GM12878 (cell line): ENCODE measurements at regions not wholly inside any gene's neighbourhood (a gene's known extent, or its start where the extent isn't known, plus 50 kb on each side); places are given as distances from the start of the nearest gene placed in this dataset.

Experiments
- ATAC-seq: fragments of 200-7000 bp; cut with Tn5 transposase; 3 replicates; pipeline ENCODE4 v1.9.1; 2020; ENCODE audit warnings: mild to moderate bottlenecking, moderate library complexity
- BruUV-seq: library from RNA; stranded (reverse); fragments of 400-500 nt; replicated peaks from 2 replicates; lab custom pipeline; 2021; lab: Mats Ljungman, UMichigan
- CTCF ChIA-PET: fragments of 300-600 bp; sonication (Branson Sonifier 250); formaldehyde crosslinking; extraction: SDS; loops from one replicate; lab custom pipeline; 2021; ENCODE audit warnings: inconsistent platforms; lab: Yijun Ruan, JAX
- POLR2A ChIA-PET: fragments of 350-600 bp; formaldehyde crosslinking; extraction: SDS; loops from one replicate; lab custom pipeline; 2021; ENCODE audit warnings: inconsistent platforms; lab: Charles Lee
- RAD21 ChIA-PET: fragments of 300-600 bp; sonication (Branson Sonifier 250); formaldehyde crosslinking; loops from one replicate; lab custom pipeline; 2023; ENCODE audit warnings: antibody characterized with exemption; ENCODE audit not compliant: unreplicated experiment; lab: Charles Lee
- SMC1A ChIA-PET: fragments of 300-600 bp; sonication (Branson Sonifier 250); formaldehyde crosslinking; loops from one replicate; lab custom pipeline; 2023; ENCODE audit not compliant: unreplicated experiment, uncharacterized antibody; lab: Charles Lee
- DNase-seq: peaks from one replicate; pipeline ENCODE4 v3.0.0-alpha.2; 2011; ENCODE audit warnings: low read depth, low spot score
- FAIRE-seq: peaks from 3 replicates; lab custom pipeline; 2011; peaks lifted over from hg19 to GRCh38; lab: Jason Lieb, UNC
- H2AFZ ChIP-seq: 2 replicates; pipeline ENCODE4 v1.6.0; 2011; ENCODE audit warnings: low read depth, low read length, control low read depth; ENCODE audit not compliant: control insufficient read depth
- H3K27ac ChIP-seq: 2 replicates; pipeline ENCODE4 v1.5.1; 2011; ENCODE audit warnings: control low read depth; ENCODE audit not compliant: control insufficient read depth, insufficient read depth
- H3K27me3 ChIP-seq, 2 experiments: replicated peaks in 1 of 2; 2 replicates each; pipeline versions ENCODE4 v1.6.0 to v1.6.1; 2011; ENCODE audit warnings: low read length in 1 of 2; ENCODE audit not compliant: control insufficient read depth in 2 of 2, insufficient read depth in 2 of 2
- H3K36me3 ChIP-seq, 2 experiments: 2 replicates each; pipeline ENCODE4 v1.5.1; 2011; ENCODE audit warnings: low read length in 1 of 2; ENCODE audit not compliant: control insufficient read depth in 2 of 2, insufficient read depth in 2 of 2
- H3K4me1 ChIP-seq: 2 replicates; pipeline ENCODE4 v1.6.1; 2011; ENCODE audit warnings: mild to moderate bottlenecking, low read length, moderate library complexity, mixed read lengths; ENCODE audit not compliant: control insufficient read depth, insufficient read depth
- H3K4me2 ChIP-seq: 2 replicates; pipeline ENCODE4 v1.6.0; 2011; ENCODE audit warnings: control low read depth; ENCODE audit not compliant: control insufficient read depth, insufficient read depth
- H3K4me3 ChIP-seq: fragments of 200-600 bp; sonication (generic); 2 replicates; pipeline ENCODE4 v1.5.1; 2016
- H3K79me2 ChIP-seq: 2 replicates; pipeline ENCODE4 v1.6.0; 2011; ENCODE audit warnings: low read length; ENCODE audit not compliant: control insufficient read depth, insufficient read depth
- H3K9ac ChIP-seq: 2 replicates; pipeline ENCODE4 v1.8.0; 2011; ENCODE audit warnings: low read length, control low read depth, mixed read lengths; ENCODE audit not compliant: control insufficient read depth, insufficient read depth
- H3K9me3 ChIP-seq: replicated peaks from 3 replicates; pipeline ENCODE4 v1.5.1; 2011; ENCODE audit warnings: mild to moderate bottlenecking, low read length; ENCODE audit not compliant: control insufficient read depth, insufficient read depth
- H4K20me1 ChIP-seq: 2 replicates; pipeline ENCODE4 v1.6.0; 2011; ENCODE audit not compliant: control insufficient read depth, insufficient read depth
- CBFB ChIP-seq: IDR thresholded peaks from 2 replicates; pipeline ENCODE4 v1.6.1; 2016; ENCODE audit warnings: antibody characterized with exemption, low read depth
- ETV6 ChIP-seq, 2 experiments: fragments of 450-650 bp in 1 of 2; IDR thresholded peaks in 1 of 2; conservative IDR thresholded peaks in 1 of 2; 2 replicates each; pipeline ENCODE4 v1.6.1; 2014; ENCODE audit warnings: antibody characterized with exemption in 1 of 2, borderline replicate concordance in 1 of 2, low read depth in 1 of 2, mild to moderate bottlenecking in 1 of 2, moderate library complexity in 1 of 2
- PML ChIP-seq: IDR thresholded peaks from 2 replicates; pipeline ENCODE4 v1.6.1; 2012; ENCODE audit warnings: low read length, inconsistent platforms
- POLR2AphosphoS5 ChIP-seq: IDR thresholded peaks from 2 replicates; pipeline ENCODE4 v1.6.1; 2011; ENCODE audit warnings: mild to moderate bottlenecking, low read length, inconsistent platforms
- RAD51 ChIP-seq: fragments of 450-650 bp; IDR thresholded peaks from 2 replicates; pipeline ENCODE4 v1.6.1; 2016; ENCODE audit warnings: moderate library complexity, mild to moderate bottlenecking, inconsistent platforms
- SRF ChIP-seq, 2 experiments: IDR thresholded peaks; 2 replicates each; pipeline ENCODE4 v1.6.1; 2011; ENCODE audit warnings: low read depth in 2 of 2, low read length in 2 of 2, mild to moderate bottlenecking in 1 of 2, moderate library complexity in 1 of 2
- STAT1 ChIP-seq: fragments of 450-650 bp; conservative IDR thresholded peaks from 2 replicates; pipeline ENCODE4 v1.6.1; 2014; ENCODE audit warnings: antibody characterized with exemption, mild to moderate bottlenecking
- SUPT20H ChIP-seq: IDR thresholded peaks from 2 replicates; pipeline ENCODE4 v1.6.1; 2011; ENCODE audit warnings: low read depth, mild to moderate bottlenecking, low read length, moderate library complexity, borderline replicate concordance; ENCODE audit not compliant: control insufficient read depth
- TCF7 ChIP-seq: IDR thresholded peaks from 2 replicates; pipeline ENCODE4 v1.6.1; 2014; ENCODE audit warnings: antibody characterized with exemption, borderline replicate concordance
- WRNIP1 ChIP-seq: IDR thresholded peaks from 2 replicates; pipeline ENCODE4 v1.6.1; 2011; ENCODE audit warnings: low read depth, low read length, improper control_type of control experiment, borderline replicate concordance
- ZNF217 ChIP-seq: fragments of 450-650 bp; IDR thresholded peaks from 2 replicates; pipeline ENCODE4 v1.6.1; 2017; ENCODE audit warnings: antibody characterized with exemption, mild to moderate bottlenecking
- ZSCAN29 ChIP-seq: fragments of 450-650 bp; IDR thresholded peaks from 2 replicates; pipeline ENCODE4 v1.6.1; 2017; ENCODE audit warnings: mild to moderate bottlenecking, moderate library complexity
- WGBS: methylation state at CpG from one replicate; pipeline ENCODE4 v1.1.6; 2016; ENCODE audit warnings: low lambda C conversion rate; ENCODE audit not compliant: insufficient replicate concordance, insufficient coverage; ENCODE audit errors: missing lambda C conversion rate; 5-methylcytosine and 5-hydroxymethylcytosine counted together
- in situ Hi-C: fragments of 300-500 bp; cut with MboI; formaldehyde crosslinking; loops from 9 replicates; pipeline ENCODE4 v1.14.3; 2018; ENCODE audit warnings: mixed read lengths
- intact Hi-C: fragments of 100-400 bp; cut with micrococcal nuclease; formaldehyde crosslinking; loops from one replicate; pipeline ENCODE4 v1.14.2; 2022; ENCODE audit not compliant: unreplicated experiment
- TF ChIP-seq, protein P1 (sequence below): IDR thresholded peaks from 2 replicates; pipeline ENCODE4 v1.6.1; 2012; ENCODE audit warnings: improper control_type of control experiment, low read depth, low read length; ENCODE audit not compliant: insufficient replicate concordance
- TF ChIP-seq, protein P2 (sequence below): IDR thresholded peaks from 2 replicates; pipeline ENCODE4 v1.6.1; 2012; ENCODE audit warnings: mild to moderate bottlenecking, low read depth, low read length
- TF ChIP-seq, protein P3 (sequence below): IDR thresholded peaks from 2 replicates; pipeline ENCODE4 v1.6.1; 2011; ENCODE audit warnings: borderline replicate concordance, low read depth, mild to moderate bottlenecking, moderate library complexity, mixed read lengths, low read length; ENCODE audit not compliant: insufficient read depth; ENCODE audit errors: extremely low read length

DNA sequence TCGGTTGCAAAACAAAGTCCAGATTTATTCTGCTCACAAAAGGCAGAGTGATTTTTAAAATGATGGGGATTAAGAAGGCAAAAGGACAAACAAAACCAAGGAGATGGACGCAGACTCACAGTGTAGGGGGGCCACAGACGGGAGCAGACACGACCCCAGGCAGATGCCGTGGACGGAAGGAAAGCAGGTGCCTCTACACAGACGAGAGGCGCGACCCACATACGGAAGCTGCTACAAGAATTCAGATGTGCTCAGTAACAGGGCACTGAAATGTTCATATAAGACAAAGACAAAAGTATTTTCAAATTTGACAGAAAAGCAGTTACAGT lies 148.9 kb downstream of the BRD1 start:
- ChIA-PET POLR2A (no interaction called here), SMC1A (no interaction called here), RAD21 (no interaction called here), CTCF (no interaction called here)
- no peak overlapping the region for H2AFZ ChIP-seq
- in situ Hi-C loops: no loop called here
- H3K27ac ChIP-seq: no peak overlapping the region
- BruUV-seq: no TSS peak
- H3K4me1 ChIP-seq: no peaks in the 10 kb centered on the region
- WGBS: 69% methylated on average over 10 of the region's 10 CpGs
- no peak for ATAC-seq
- intact Hi-C loops: no loop called here
- H3K4me3 ChIP-seq: no peak overlapping the region
- FAIRE-seq: no peak
- DNase-seq: no peak
- H3K9me3 ChIP-seq: no peaks in the 10 kb centered on the region
- H3K79me2 ChIP-seq: no peaks in the 10 kb centered on the region
- TF ChIP-seq PML (no peak), POLR2AphosphoS5 (no peak), SUPT20H (no peak), CBFB (no peak), ZNF217 (no peak), ETV6 (conservative IDR thresholded peaks at IDR 0.05 in 1 of 2, IDR thresholded peaks at IDR 0.05 in 1 of 2; ENCODE audit: borderline replicate concordance in 1 of 2, low read depth in 1 of 2) (no peak), RAD51 (no peak), TCF7 (no peak), ZSCAN29 (no peak), WRNIP1 (no peak), STAT1 (no peak), SRF (IDR thresholded peaks at IDR 0.05; ENCODE audit: low read depth in 2 of 2, low read length in 2 of 2) (no peak)
- TF ChIP-seq, protein P1, sequence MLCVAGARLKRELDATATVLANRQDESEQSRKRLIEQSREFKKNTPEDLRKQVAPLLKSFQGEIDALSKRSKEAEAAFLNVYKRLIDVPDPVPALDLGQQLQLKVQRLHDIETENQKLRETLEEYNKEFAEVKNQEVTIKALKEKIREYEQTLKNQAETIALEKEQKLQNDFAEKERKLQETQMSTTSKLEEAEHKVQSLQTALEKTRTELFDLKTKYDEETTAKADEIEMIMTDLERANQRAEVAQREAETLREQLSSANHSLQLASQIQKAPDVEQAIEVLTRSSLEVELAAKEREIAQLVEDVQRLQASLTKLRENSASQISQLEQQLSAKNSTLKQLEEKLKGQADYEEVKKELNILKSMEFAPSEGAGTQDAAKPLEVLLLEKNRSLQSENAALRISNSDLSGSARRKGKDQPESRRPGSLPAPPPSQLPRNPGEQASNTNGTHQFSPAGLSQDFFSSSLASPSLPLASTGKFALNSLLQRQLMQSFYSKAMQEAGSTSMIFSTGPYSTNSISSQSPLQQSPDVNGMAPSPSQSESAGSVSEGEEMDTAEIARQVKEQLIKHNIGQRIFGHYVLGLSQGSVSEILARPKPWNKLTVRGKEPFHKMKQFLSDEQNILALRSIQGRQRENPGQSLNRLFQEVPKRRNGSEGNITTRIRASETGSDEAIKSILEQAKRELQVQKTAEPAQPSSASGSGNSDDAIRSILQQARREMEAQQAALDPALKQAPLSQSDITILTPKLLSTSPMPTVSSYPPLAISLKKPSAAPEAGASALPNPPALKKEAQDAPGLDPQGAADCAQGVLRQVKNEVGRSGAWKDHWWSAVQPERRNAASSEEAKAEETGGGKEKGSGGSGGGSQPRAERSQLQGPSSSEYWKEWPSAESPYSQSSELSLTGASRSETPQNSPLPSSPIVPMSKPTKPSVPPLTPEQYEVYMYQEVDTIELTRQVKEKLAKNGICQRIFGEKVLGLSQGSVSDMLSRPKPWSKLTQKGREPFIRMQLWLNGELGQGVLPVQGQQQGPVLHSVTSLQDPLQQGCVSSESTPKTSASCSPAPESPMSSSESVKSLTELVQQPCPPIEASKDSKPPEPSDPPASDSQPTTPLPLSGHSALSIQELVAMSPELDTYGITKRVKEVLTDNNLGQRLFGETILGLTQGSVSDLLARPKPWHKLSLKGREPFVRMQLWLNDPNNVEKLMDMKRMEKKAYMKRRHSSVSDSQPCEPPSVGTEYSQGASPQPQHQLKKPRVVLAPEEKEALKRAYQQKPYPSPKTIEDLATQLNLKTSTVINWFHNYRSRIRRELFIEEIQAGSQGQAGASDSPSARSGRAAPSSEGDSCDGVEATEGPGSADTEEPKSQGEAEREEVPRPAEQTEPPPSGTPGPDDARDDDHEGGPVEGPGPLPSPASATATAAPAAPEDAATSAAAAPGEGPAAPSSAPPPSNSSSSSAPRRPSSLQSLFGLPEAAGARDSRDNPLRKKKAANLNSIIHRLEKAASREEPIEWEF: no peak
- TF ChIP-seq, protein P2, sequence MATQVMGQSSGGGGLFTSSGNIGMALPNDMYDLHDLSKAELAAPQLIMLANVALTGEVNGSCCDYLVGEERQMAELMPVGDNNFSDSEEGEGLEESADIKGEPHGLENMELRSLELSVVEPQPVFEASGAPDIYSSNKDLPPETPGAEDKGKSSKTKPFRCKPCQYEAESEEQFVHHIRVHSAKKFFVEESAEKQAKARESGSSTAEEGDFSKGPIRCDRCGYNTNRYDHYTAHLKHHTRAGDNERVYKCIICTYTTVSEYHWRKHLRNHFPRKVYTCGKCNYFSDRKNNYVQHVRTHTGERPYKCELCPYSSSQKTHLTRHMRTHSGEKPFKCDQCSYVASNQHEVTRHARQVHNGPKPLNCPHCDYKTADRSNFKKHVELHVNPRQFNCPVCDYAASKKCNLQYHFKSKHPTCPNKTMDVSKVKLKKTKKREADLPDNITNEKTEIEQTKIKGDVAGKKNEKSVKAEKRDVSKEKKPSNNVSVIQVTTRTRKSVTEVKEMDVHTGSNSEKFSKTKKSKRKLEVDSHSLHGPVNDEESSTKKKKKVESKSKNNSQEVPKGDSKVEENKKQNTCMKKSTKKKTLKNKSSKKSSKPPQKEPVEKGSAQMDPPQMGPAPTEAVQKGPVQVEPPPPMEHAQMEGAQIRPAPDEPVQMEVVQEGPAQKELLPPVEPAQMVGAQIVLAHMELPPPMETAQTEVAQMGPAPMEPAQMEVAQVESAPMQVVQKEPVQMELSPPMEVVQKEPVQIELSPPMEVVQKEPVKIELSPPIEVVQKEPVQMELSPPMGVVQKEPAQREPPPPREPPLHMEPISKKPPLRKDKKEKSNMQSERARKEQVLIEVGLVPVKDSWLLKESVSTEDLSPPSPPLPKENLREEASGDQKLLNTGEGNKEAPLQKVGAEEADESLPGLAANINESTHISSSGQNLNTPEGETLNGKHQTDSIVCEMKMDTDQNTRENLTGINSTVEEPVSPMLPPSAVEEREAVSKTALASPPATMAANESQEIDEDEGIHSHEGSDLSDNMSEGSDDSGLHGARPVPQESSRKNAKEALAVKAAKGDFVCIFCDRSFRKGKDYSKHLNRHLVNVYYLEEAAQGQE: no peak
- TF ChIP-seq, protein P3, sequence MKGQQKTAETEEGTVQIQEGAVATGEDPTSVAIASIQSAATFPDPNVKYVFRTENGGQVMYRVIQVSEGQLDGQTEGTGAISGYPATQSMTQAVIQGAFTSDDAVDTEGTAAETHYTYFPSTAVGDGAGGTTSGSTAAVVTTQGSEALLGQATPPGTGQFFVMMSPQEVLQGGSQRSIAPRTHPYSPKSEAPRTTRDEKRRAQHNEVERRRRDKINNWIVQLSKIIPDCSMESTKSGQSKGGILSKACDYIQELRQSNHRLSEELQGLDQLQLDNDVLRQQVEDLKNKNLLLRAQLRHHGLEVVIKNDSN: no peak
- H3K9ac ChIP-seq: no peak overlapping the region
- H3K4me2 ChIP-seq: no peak overlapping the region
- no peaks in the 10 kb centered on the region for H3K27me3 ChIP-seq
- H3K36me3 ChIP-seq: no peaks in the 10 kb centered on the region
- no peaks in the 10 kb centered on the region for H4K20me1 ChIP-seq
